NT2/D1 (cell line): ENCODE measurements at regions not wholly inside any gene's neighbourhood (a gene's known extent, or its start where the extent isn't known, plus 50 kb on each side); places are given as distances from the start of the nearest gene placed in this dataset.

Source experiments
- DNase-seq: peaks from one replicate; pipeline ENCODE4 v3.0.0-alpha.2; 2011; ENCODE audit warnings: low read depth, low spot score
- H3K27me3 ChIP-seq: 2 replicates; pipeline ENCODE4 v1.6.0; 2011; ENCODE audit warnings: mild to moderate bottlenecking; ENCODE audit not compliant: insufficient read length, insufficient read depth
- H3K36me3 ChIP-seq: 2 replicates; pipeline ENCODE4 v1.6.1; 2011; ENCODE audit warnings: mild to moderate bottlenecking, low read length, mixed read lengths; ENCODE audit not compliant: insufficient read depth, insufficient read length
- H3K4me1 ChIP-seq: 2 replicates; pipeline ENCODE4 v1.5.1; 2011; ENCODE audit not compliant: insufficient read depth, insufficient read length
- H3K4me3 ChIP-seq: 2 replicates; pipeline ENCODE4 v1.5.1; 2011; ENCODE audit warnings: low read depth; ENCODE audit not compliant: insufficient read length
- H3K9ac ChIP-seq: 2 replicates; pipeline ENCODE4 v1.6.0; 2011; ENCODE audit warnings: low read depth; ENCODE audit not compliant: insufficient read length
- H3K9me3 ChIP-seq: 2 replicates; pipeline ENCODE4 v1.5.1; 2011; ENCODE audit warnings: mild to moderate bottlenecking, low read length; ENCODE audit not compliant: insufficient read depth
- SUZ12 ChIP-seq: IDR thresholded peaks from 2 replicates; pipeline ENCODE4 v1.6.1; 2011; ENCODE audit not compliant: insufficient read length, insufficient read depth; ENCODE audit errors: extremely low read depth
- YY1 ChIP-seq: IDR thresholded peaks from 2 replicates; pipeline ENCODE4 v1.6.1; 2011; ENCODE audit not compliant: insufficient read length, insufficient read depth
- ZNF274 ChIP-seq: IDR thresholded peaks from 2 replicates; pipeline ENCODE4 v1.6.1; 2011; ENCODE audit warnings: mild to moderate bottlenecking, low read depth, low read length

GRCh38 chr6:126477678-126478077 lies 137.8 kb downstream of the CENPW start:
- TF ChIP-seq SUZ12 (no peak), YY1 (no peak), ZNF274 (no peak)
- H3K9me3 ChIP-seq, result no peaks in the 10 kb centered on the region
- no peak overlapping the region for H3K9ac ChIP-seq
- no peaks in the 10 kb centered on the region for H3K27me3 ChIP-seq
- H3K36me3 ChIP-seq, result no peaks in the 10 kb centered on the region
- no peak for DNase-seq
- no peak overlapping the region for H3K4me3 ChIP-seq
- no peaks in the 10 kb centered on the region for H3K4me1 ChIP-seq

DNA sequence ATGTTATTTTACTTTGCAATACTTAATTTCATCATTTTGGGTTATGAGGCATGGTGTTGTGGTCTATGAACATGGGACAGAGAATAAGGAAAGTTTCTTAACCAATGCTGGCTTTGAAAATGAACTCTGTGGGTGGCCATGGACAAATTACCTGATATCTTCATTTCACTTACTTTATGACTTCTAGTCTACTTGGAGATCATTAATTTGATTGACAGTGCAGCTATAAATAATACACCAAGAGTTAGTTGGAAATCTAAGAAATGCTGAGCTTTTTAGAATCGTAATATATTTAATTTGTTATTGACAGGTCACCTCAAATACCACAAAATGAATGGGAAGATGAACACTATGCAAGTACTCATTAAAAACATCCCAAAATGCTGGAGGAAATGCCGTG lies 140.4 kb downstream of the CENPW start:
- Histone ChIP-seq H3K4me1 (no peaks in the 10 kb centered on the region), H3K9me3 (no peaks in the 10 kb centered on the region), H3K9ac (no peak overlapping the region), H3K36me3 (no peaks in the 10 kb centered on the region), H3K27me3 (no peaks in the 10 kb centered on the region), H3K4me3 (no peak overlapping the region)
- DNase-seq, result no peak
- no peak for TF ChIP-seq ZNF274
- TF ChIP-seq YY1, result no peak
- no peak for TF ChIP-seq SUZ12

DNA sequence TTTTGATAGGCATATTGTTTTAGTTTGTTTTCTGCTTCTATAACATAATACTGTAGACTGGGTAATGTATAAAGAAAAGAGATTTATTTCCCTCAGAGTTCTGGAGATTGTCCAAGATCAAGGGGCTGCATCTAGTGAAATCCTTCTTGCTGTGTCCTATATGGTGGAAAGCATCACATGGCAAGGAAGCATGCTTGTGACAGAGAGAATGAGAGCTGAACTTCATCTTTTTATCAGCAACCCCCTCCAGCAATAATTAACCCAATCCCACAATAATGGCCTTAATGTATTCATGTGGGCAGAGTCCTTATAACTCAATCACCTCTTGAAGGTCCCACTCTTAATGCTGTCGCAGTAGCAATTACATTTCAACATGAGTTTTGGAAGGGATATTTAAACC lies 141.4 kb downstream of the CENPW start:
- no peak for TF ChIP-seq ZNF274
- TF ChIP-seq YY1, result no peak
- TF ChIP-seq SUZ12, result no peak
- Histone ChIP-seq H3K4me3 (no peak overlapping the region), H3K9ac (no peak overlapping the region), H3K27me3 (no peaks in the 10 kb centered on the region), H3K9me3 (no peaks in the 10 kb centered on the region), H3K4me1 (no peaks in the 10 kb centered on the region), H3K36me3 (no peaks in the 10 kb centered on the region)
- DNase-seq, result no peak

- H3K9ac ChIP-seq, result no peak overlapping the region
- H3K27me3 ChIP-seq, result no peaks in the 10 kb centered on the region
- H3K9me3 ChIP-seq, result no peaks in the 10 kb centered on the region
- H3K36me3 ChIP-seq, result no peaks in the 10 kb centered on the region
- no peak for DNase-seq
- no peaks in the 10 kb centered on the region for H3K4me1 ChIP-seq
- H3K4me3 ChIP-seq, result no peak overlapping the region
- TF ChIP-seq YY1 (no peak), SUZ12 (no peak), ZNF274 (no peak)
Observed at GRCh38 chr6:126504792-126505191, 164.9 kb downstream of the CENPW start.

DNA sequence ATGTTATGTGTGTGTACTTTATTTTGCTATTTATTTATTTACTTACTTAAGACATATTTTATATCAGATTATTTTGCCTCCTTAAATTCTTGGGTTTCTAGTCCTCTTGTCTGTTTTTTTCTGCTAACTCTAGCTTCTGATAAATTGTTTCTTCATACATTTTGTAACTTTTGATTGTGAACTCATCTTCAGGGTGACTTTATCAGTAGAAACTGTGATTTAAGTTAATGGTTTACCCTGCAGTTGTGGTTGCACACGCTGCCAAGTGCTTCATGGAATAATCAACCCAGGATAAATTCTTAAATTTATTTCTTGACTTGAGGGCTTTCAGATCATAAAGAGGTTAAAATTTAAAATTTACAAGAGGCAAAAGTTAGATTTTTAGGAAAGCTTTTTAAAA lies 173.3 kb downstream of the CENPW start:
- TF ChIP-seq YY1 (no peak), SUZ12 (no peak), ZNF274 (no peak)
- no peaks in the 10 kb centered on the region for H3K36me3 ChIP-seq
- no peaks in the 10 kb centered on the region for H3K9me3 ChIP-seq
- no peak overlapping the region for H3K4me3 ChIP-seq
- H3K9ac ChIP-seq, result no peak overlapping the region
- H3K4me1 ChIP-seq, result no peaks in the 10 kb centered on the region
- no peaks in the 10 kb centered on the region for H3K27me3 ChIP-seq
- no peak for DNase-seq

DNA sequence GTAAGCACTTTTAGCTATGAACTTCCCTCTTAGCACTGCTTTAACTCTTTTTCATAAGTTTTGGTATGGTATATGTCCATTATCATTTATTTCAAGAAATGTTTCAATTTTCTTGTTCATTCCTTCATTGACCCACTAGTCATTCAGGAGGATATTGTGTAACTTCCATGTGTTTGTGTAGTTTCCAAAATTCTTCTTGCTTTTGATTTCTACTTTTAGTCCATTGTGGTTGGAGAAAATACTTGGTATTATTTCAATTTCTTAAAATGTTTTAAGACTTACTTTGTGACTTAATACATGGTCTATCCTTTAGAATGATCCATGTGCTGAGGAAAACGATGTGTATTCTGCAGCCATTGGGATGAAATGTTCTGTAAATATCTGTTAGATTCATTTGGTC lies 176.5 kb downstream of the CENPW start:
- no peak for DNase-seq
- Histone ChIP-seq H3K4me3 (no peak overlapping the region), H3K9ac (no peak overlapping the region), H3K4me1 (no peaks in the 10 kb centered on the region), H3K27me3 (no peaks in the 10 kb centered on the region), H3K36me3 (no peaks in the 10 kb centered on the region), H3K9me3 (no peaks in the 10 kb centered on the region)
- TF ChIP-seq ZNF274 (no peak), YY1 (no peak), SUZ12 (no peak)

DNA sequence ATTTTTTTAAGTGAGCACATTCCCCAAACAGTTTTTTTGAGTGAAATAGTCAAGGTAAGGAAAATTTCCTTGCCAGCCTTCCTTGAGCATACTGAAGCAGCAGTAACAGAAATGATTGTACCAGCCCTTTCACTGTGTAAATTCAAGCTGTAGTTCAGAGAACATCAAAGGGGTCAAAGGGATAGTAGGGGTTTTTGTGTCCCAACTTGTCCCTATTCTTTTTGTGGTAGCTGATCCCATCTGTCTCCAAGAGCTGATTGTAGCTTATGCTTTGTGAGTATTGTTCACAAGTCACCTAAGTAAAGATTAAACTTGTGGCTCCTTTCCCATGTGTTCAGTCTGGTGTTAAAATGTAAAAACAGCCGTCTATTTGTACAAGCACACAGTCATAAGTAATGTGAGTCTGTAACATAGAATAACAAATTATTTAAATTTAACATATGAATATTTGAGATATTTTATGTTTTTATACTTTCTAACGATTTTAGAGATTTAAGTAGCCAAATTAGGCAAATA lies 185.0 kb downstream of the CENPW start:
- no peak overlapping the region for H3K9ac ChIP-seq
- H3K4me1 ChIP-seq, result no peaks in the 10 kb centered on the region
- H3K36me3 ChIP-seq, result no peaks in the 10 kb centered on the region
- H3K9me3 ChIP-seq, result no peaks in the 10 kb centered on the region
- no peak overlapping the region for H3K4me3 ChIP-seq
- DNase-seq, result no peak
- TF ChIP-seq ZNF274, result no peak
- TF ChIP-seq YY1, result no peak
- no peak for TF ChIP-seq SUZ12
- H3K27me3 ChIP-seq, result no peaks in the 10 kb centered on the region

- Histone ChIP-seq H3K9me3 (no peaks in the 10 kb centered on the region), H3K4me3 (no peak overlapping the region), H3K9ac (no peak overlapping the region), H3K27me3 (no peaks in the 10 kb centered on the region), H3K36me3 (no peaks in the 10 kb centered on the region), H3K4me1 (no peaks in the 10 kb centered on the region)
- no peak for TF ChIP-seq SUZ12
- no peak for TF ChIP-seq ZNF274
- no peak for TF ChIP-seq YY1
- no peak for DNase-seq
Observed at GRCh38 chr6:126526547-126526946, 186.6 kb downstream of the CENPW start.
